Lung (tissue), 11 donors: ENCODE measurements at regions not wholly inside any gene's neighbourhood (a gene's known extent, or its start where the extent isn't known, plus 50 kb on each side); places are given as distances from the start of the nearest gene placed in this dataset.
A peak's percentile ranks its signal among the peaks of the same experiment; 100 is the strongest.

Source experiments
- ATAC-seq: fragments of 200-7000 bp; cut with Tn5 transposase; one replicate; pipeline ENCODE4 v1.9.1; 2020; ENCODE audit warnings: moderate number of reproducible peaks; ENCODE audit not compliant: insufficient read depth, low FRiP score
- DNase-seq, 3 donors: peaks; one replicate each; pipeline ENCODE4 v3.0.0-alpha.2; 2013 to 2017
- H3K27ac ChIP-seq, 2 donors: one replicate each; pipeline ENCODE4 v1.5.1; 2013; ENCODE audit warnings: mild to moderate bottlenecking in 2 of 2, moderate library complexity in 2 of 2, control low read depth in 1 of 2, inconsistent platforms in 1 of 2, low read depth in 1 of 2, low read length in 1 of 2
- H3K27me3 ChIP-seq, 3 donors: one replicate each; pipeline ENCODE4 v1.5.1; 2013; ENCODE audit warnings: low read length in 2 of 3; ENCODE audit not compliant: control insufficient read depth in 3 of 3, insufficient read depth in 3 of 3
- H3K36me3 ChIP-seq, 4 donors: one replicate each; pipeline ENCODE4 v1.5.1; 2013; ENCODE audit warnings: low read length in 4 of 4, mild to moderate bottlenecking in 1 of 4, moderate library complexity in 1 of 4; ENCODE audit not compliant: control insufficient read depth in 4 of 4, insufficient read depth in 4 of 4
- H3K4me1 ChIP-seq, 5 donors: one replicate each; pipeline ENCODE4 v1.5.1; 2013; ENCODE audit warnings: low read length in 5 of 5, mild to moderate bottlenecking in 2 of 5, moderate library complexity in 1 of 5; ENCODE audit not compliant: control insufficient read depth in 5 of 5, insufficient read depth in 5 of 5
- H3K4me3 ChIP-seq: one replicate; pipeline ENCODE4 v1.5.1; 2013; ENCODE audit warnings: mild to moderate bottlenecking, control low read depth, moderate library complexity
- H3K9ac ChIP-seq, 2 donors: one replicate each; pipeline ENCODE4 v1.5.1; 2013; ENCODE audit warnings: low read length in 2 of 2, control low read depth in 1 of 2; ENCODE audit not compliant: insufficient read depth in 1 of 2
- H3K9me3 ChIP-seq, 4 donors: one replicate each; pipeline ENCODE4 v1.5.1; 2013; ENCODE audit warnings: low read length in 3 of 4, mild to moderate bottlenecking in 1 of 4, moderate library complexity in 1 of 4; ENCODE audit not compliant: control insufficient read depth in 4 of 4, insufficient read depth in 3 of 4
- CTCF ChIP-seq: IDR thresholded peaks from 2 replicates; pipeline ENCODE4 v1.5.1; 2012; ENCODE audit warnings: mild to moderate bottlenecking; ENCODE audit errors: control extremely low read depth, extremely low read depth
- WGBS, 2 donors: extraction: QIAGEN DNeasy Blood & Tissue Kit; methylation state at CpG; one replicate each; pipeline ENCODE4 v1.1.7; 2013; 5-methylcytosine and 5-hydroxymethylcytosine counted together
- donor health status: control.
- donor health status: control.
- donor health status: Bipolar disorder and iron deficiency.
- donor health status: healthy.
- donor health status: DM: yes; HTN: yes; CAD: no.

GRCh38 chr17:68753985-68754769 is 153.0 kb upstream of the FAM20A start:
- 84 to 95% methylated on average over 9 of the region's 9 CpGs for WGBS, 2 donors
- TF ChIP-seq CTCF, result no peak

GRCh38 chr17:68750208-68750562 is 149.0 kb upstream of the FAM20A start:
- H3K4me3 ChIP-seq, result no peak overlapping the region
- no peak for ATAC-seq
- no peak for TF ChIP-seq CTCF

More at GRCh38 chr17:68753985-68754769, 153.0 kb upstream of the FAM20A start:
- no peak overlapping the region for H3K9ac ChIP-seq
- ATAC-seq, result no peak
- H3K36me3 ChIP-seq, result no peaks in the 10 kb centered on the region
- DNase-seq, result no peak
- peaks cover 0 to 2% (median 0%) of the 10 kb centered on the region in 4 donors for H3K9me3 ChIP-seq
- H3K27ac ChIP-seq, result no peak overlapping the region
- peaks cover 0 to 3% (median 0%) of the 10 kb centered on the region in 5 donors for H3K4me1 ChIP-seq
- H3K27me3 ChIP-seq, result no peaks in the 10 kb centered on the region
- no peak overlapping the region for H3K4me3 ChIP-seq

GRCh38 chr17:68749349-68750207 is 148.4 kb upstream of the FAM20A start:
- Histone ChIP-seq H3K4me3 (no peak overlapping the region), H3K4me1 (no peaks in the 10 kb centered on the region), H3K27ac (no peak overlapping the region), H3K9me3 (peaks cover 0 to 12% (median 2%) of the 10 kb centered on the region in 4 donors), H3K9ac (no peak overlapping the region), H3K36me3 (no peaks in the 10 kb centered on the region), H3K27me3 (no peaks in the 10 kb centered on the region)
- ATAC-seq (no peak), DNase-seq (peak in 1 of 3 donors; percentile 41)
- no peak for TF ChIP-seq CTCF
- WGBS, 2 donors, result 47% methylated on average over 12 of the region's 12 CpGs

More at GRCh38 chr17:68750208-68750562, 149.0 kb upstream of the FAM20A start:
- no peaks in the 10 kb centered on the region for H3K4me1 ChIP-seq
- no peak overlapping the region for H3K9ac ChIP-seq
- no peaks in the 10 kb centered on the region for H3K36me3 ChIP-seq
- 42 to 53% methylated on average over 6 of the region's 6 CpGs for WGBS, 2 donors
- H3K9me3 ChIP-seq, result peaks cover 0 to 7% (median under 1%) of the 10 kb centered on the region in 4 donors
- H3K27me3 ChIP-seq, result no peaks in the 10 kb centered on the region
- no peak for DNase-seq
- H3K27ac ChIP-seq, result no peak overlapping the region
